ENCODE measurements at regions not wholly inside any gene's neighbourhood (a gene's known extent, or its start where the extent isn't known, plus 50 kb on each side); places are given as distances from the start of the nearest gene placed in this dataset.
"Not testable (repeated sequence)": the region's sequence is repeated elsewhere in the genome, so short reads cannot be mapped to it uniquely, and the experiment has no call there.

DNA sequence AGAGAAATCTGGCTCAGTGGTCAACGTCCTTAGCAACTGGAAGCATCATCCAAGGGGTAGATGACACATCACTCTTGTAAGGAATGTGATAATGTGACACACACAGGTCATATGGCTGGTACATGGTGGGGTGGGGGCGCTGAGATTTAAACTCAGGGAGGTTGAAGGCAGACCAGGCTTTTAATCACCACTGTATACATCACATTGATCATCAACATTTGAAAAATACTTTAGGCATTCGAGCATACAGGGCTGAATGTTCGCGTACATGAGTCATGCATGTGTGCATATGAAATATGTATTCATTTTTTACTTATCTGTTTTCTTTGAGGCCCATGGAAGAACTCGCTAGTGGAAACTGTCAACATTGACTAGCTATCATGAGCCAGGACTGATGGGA is 976.4 kb downstream of the VRK1 start:
- DNase-seq, result no peak

- no peak for DNase-seq
Observed at GRCh38 chr14:97776890-97777558, 979.8 kb downstream of the VRK1 start.

- no peak for DNase-seq
Observed at GRCh38 chr14:97777622-97778355, 980.6 kb downstream of the VRK1 start.

DNA sequence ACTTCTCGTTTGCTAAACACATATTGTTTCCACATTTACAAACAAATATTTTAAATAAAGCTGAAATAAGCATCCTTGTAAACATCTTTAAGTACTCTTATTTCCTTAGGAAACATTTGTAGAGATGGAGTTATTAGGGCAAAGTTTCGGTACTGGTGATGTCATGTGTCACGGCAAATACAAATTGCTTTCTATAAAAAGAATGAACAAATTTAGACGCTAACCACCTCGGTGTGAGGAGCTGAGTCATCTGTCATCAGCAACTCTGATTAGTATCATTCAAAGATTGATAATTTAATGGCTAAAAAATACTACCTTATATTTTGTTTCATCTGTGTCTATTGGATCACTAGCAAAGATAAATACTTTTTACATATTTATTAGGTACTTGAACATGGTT is 982.0 kb downstream of the VRK1 start:
- no peak for DNase-seq

GRCh38 chr14:97780804-97781203 is 983.6 kb downstream of the VRK1 start:
- DNase-seq, result no peak

- no peak for DNase-seq
Observed at GRCh38 chr14:97781961-97782360, 984.8 kb downstream of the VRK1 start.

DNA sequence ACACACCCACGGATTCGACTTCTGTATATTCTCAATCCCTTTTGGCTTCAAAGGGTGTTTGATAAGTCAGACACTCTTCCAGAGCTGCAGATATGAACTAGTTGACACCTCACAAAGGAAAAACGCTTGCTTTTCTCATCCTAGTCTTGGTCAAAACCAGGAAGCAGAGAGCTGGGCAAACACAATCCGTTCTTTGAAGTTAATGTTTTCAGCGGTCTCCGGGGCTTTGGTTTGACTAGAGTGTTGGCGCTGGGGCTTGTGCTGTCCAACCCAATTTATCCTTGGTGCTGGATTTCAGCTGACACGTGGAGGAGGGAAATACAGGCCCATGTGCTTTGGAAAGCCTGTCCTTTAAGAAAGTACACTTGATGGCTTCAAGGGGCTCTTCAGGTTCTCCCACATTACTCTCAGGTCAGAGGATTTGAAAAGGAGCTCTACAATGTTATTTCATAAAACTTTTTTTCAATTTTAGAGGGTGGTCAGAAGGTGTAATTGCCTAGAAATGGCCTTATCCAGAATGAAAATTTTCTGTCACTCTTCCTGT is 985.8 kb downstream of the VRK1 start:
- no peak for DNase-seq

GRCh38 chr14:97785495-97785894 is 988.3 kb downstream of the VRK1 start:
- DNase-seq, result no peak

DNA sequence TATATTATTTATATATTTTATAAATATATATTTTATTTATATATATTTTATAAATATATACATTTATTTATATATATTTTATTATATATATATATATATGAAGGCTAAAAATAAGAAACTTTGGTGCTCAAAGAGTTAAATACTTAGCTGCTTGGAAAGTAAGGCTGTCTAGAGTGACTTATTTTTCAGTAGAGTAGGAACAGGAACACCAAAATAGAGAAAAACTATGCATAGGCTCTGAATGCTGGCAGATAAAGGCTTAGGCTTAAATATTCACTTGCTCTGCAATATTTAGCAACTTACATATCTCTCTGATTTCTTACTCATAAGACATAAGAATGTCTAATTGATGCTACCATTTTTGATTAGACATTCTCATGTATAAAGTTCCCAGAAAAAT is 991.2 kb downstream of the VRK1 start:
- no peak for DNase-seq

DNA sequence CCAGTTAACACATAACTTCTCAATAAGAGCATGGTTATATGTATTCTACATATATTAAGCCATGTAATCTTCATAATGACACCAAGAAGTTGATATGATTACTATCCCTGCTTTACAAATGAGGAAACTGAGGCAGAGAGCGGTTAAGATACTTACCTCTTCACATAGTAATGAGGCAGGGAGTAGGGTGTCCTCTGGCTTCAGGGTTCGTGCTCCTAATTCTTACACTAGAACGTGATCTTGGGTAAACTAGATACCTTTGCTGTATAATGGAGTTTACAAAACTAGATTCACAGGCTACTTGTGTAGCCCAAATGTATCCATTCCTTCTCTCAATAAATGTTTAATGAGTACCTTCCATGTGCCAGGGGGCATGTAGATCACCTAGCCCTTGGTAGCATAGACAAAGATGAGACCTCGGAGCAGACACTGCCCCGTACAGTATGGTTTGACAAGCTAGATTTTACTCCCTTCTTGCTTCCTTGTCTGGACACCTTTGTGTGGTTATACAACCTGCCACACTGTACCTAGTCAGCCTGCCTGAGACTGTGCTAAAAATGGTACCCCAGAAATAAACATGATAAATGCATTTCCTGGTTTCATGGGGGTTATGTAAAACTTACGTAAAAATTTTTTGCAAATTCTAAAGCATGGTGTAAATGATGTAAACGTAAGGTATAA is 991.8 kb downstream of the VRK1 start:
- no peak for DNase-seq

- no peak for DNase-seq
Observed at GRCh38 chr14:97791072-97791471, 993.9 kb downstream of the VRK1 start.

- DNase-seq, result no peak
Observed at GRCh38 chr14:97791906-97792305, 994.7 kb downstream of the VRK1 start.

DNA sequence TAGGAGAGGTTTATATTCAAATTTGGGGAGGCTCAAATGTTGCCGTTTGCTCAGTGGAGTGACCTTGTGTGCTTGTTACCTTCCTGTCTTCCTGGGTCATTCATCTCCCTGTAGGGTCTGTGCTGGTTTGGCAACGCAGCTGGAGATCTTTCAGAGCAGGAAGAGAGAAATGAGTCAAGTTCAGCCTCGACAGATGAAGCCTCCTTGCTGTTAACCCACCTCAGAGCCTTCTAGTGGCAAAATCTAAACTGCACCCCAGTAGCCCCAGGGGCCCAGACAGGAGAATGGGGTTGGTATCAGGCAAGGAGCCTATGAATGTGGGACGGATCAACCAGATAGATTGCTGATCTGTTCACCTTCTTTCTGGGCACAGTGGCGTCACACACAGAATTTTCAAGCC is 999.3 kb downstream of the VRK1 start:
- no peak for DNase-seq

DNA sequence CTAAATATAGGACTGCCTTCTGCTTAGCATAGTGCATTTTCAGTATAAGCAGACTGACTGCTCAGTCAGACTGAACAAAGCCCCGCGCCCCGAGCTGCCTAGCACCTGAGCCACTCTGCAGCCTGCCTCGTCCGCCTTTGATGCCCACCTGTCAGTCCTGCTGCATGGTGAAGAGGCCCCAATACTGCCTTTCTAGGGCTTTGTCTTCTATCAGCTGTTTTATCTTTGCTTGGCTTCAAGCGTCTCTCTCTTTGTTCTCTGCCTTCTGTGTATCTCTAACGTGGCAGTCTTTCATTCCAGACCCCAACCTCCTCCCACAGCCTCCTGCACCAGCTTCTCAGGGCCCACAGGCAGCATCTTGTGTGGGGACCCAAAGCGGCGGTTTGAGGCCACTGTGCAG is 1001.0 kb downstream of the VRK1 start:
- no peak for DNase-seq

- DNase-seq, result no peak
Observed at GRCh38 chr14:97802430-97803373, 1005.5 kb downstream of the VRK1 start.

GRCh38 chr14:97804056-97804455 is 1006.9 kb downstream of the VRK1 start:
- no peak for DNase-seq

- DNase-seq, result no peak
Observed at GRCh38 chr14:97806891-97807290, 1009.7 kb downstream of the VRK1 start.

- not testable (repeated sequence) for DNase-seq
Observed at GRCh38 chr14:97808541-97808940, 1011.4 kb downstream of the VRK1 start.

DNA sequence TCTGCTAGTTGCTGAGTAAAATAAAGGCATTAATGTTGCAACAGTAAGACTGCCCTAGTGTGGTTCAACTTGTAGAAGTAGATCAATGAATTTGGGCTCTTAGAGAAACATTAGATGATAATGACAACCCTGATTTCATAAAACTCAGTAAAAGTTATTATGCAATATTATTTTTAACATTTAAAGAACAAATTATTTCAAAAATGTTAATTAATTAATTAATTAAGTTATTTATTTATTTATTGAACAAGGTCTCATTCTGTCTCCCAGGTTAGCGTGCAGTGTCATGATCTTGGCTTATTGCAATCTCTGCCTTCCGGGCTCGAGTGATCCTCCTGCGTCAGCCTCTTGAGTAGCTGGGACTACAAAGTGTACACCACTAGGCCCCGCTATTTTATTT is 1016.4 kb downstream of the VRK1 start:
- DNase-seq, result no peak

DNA sequence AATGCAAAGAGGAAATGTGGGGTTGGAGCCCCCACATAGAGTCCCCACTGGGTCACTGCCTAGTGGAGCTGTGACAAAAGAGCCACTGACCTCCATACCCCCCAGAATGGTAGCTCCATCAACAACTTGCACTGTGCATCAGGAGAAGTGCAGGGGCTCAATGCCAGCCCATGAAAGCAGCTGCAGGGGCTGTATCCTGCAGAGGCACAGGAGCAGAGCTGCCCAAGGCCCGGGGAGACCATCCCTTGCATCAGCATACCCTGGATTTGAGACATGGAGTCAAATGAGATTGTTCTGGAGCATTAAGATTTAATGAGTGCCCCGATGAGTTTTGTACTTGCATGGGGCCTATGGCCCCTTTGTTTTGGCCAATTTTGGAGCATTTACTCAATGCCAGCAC is 1023.6 kb downstream of the VRK1 start:
- DNase-seq, result no peak

GRCh38 chr14:97824218-97824617 is 1027.0 kb downstream of the VRK1 start:
- no peak for DNase-seq

GRCh38 chr14:97827746-97828145 is 1030.6 kb downstream of the VRK1 start:
- DNase-seq, result no peak

DNA sequence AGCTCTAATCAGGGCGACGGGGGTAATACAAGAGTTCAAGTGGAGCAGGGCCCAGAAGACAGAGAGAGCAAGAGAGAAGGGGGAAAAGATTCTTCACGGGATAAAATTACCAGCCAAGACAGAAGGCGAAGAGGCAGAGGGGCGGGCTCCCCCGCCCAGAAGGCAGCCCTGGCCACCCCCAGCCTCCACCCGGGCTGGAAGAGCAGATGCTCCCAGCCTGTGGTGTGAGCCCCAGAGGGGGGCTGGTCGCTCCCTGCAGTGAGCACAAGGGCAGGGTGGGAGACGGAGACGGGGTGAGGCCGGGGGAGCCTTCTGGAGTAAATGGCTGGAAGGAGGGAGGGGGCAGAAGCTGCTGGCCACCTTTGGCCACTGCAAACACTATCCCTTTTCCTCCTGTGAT is 1035.6 kb downstream of the VRK1 start:
- DNase-seq, result no peak
